Heart right ventricle (tissue), 16 donors: ENCODE measurements at regions not wholly inside any gene's neighbourhood (a gene's known extent, or its start where the extent isn't known, plus 50 kb on each side); places are given as distances from the start of the nearest gene placed in this dataset.

Experiments used
- ATAC-seq, 8 donors: fragments of 200-7000 bp; cut with Tn5 transposase; one replicate each; pipeline ENCODE4 v1.9.1; 2020; ENCODE audit warnings: mild to moderate bottlenecking in 8 of 8, moderate library complexity in 8 of 8, moderate number of reproducible peaks in 1 of 8
- DNase-seq, 2 donors: peaks; one replicate each; pipeline ENCODE4 v3.0.0-alpha.2; 2020
- H3K27ac ChIP-seq, 10 donors: fragments of 200-600 bp; sonication (generic) in 2 of 10; one replicate each; pipeline versions ENCODE4 v1.5.0 to v1.8.0; 2020 to 2022; ENCODE audit warnings: mild to moderate bottlenecking in 3 of 10
- H3K27me3 ChIP-seq, 7 donors: fragments of 200-600 bp; one replicate each; pipeline ENCODE4 v1.8.0; 2021 to 2022; ENCODE audit warnings: mild to moderate bottlenecking in 2 of 7
- H3K36me3 ChIP-seq, 9 donors: fragments of 200-600 bp; sonication (generic) in 1 of 9; one replicate each; pipeline versions ENCODE4 v1.5.0 to v1.8.0; 2020 to 2022; ENCODE audit warnings: mild to moderate bottlenecking in 2 of 9
- H3K4me1 ChIP-seq, 9 donors: fragments of 200-600 bp; sonication (generic) in 1 of 9; one replicate each; pipeline versions ENCODE4 v1.5.0 to v1.8.0; 2020 to 2022; ENCODE audit warnings: mild to moderate bottlenecking in 4 of 9
- H3K4me3 ChIP-seq, 10 donors: fragments of 200-600 bp; sonication (generic) in 2 of 10; one replicate each; pipeline versions ENCODE4 v1.5.0 to v1.8.0; 2020 to 2022; ENCODE audit warnings: mild to moderate bottlenecking in 7 of 10, moderate library complexity in 2 of 10
- H3K9me3 ChIP-seq, 11 donors: fragments of 200-600 bp in 10 of 11; sonication (generic) in 2 of 11; one replicate each; pipeline versions ENCODE4 v1.5.0 to v1.8.0; 2013 to 2022; ENCODE audit warnings: mild to moderate bottlenecking in 2 of 11, control low read depth in 1 of 11, moderate library complexity in 1 of 11
- WGBS, 2 donors: extraction: QIAGEN DNeasy Blood & Tissue Kit; methylation state at CpG; one replicate each; pipeline ENCODE4 v1.1.7; 2013; ENCODE audit warnings: inconsistent platforms in 1 of 2; 5-methylcytosine and 5-hydroxymethylcytosine counted together
- intact Hi-C, 10 donors: fragments of 100-400 bp; cut with DNase I; formaldehyde crosslinking; loops; one replicate each; pipeline versions ENCODE4 v1.11.1 to v1.14.2; 2022
- TF ChIP-seq, protein P1 (sequence below), 9 donors: fragments of 200-600 bp; sonication (generic) in 2 of 9; IDR thresholded peaks; one replicate each; pipeline versions ENCODE4 v1.5.0 to v1.8.0; 2021 to 2022; ENCODE audit warnings: antibody characterized with exemption in 9 of 9, mild to moderate bottlenecking in 5 of 9, moderate library complexity in 1 of 9
- donor health status: Arrhythmogenic right ventricular cardiomyopathy.
- donor health status: ischemic (EF 13 %, LVEDD 7.1; RV severe dilation, severe dysfunction).
- donor health status: healthy with polysubstance abuse.
- donor health status: DM: no; HTN: yes; CAD: no.
- donor health status: DM: no; HTN: no; CAD: no.
- donor health status: ischemic (EF 25% LVEDD 6.9; RV normal size, moderate dysfunction).
- donor health status: ischemic (EF 25% LVEDD 5.7; RV mildly dilated, moderate dysfunction).
- donor health status: healthy.
- donor health status: DM: yes; HTN: yes; CAD: no.
- donor health status: Ischemic cardiomyopathy.
- donor health status: ischemic (EF 35%, LVEDD 5.7; RV mildly dilated, moderate dysfunction).
- donor health status: nonischemic (EF 11% LVEDD 7.7; RV severe dilation, severe dysfunction).
- donor health status: DM: yes; HTN: yes; CAD: no.
- donor health status: PGD.
- donor health status: ischemic (EF 29% LVEDD 5.4; RV normal size, mild dysfunction).
- donor health status: nonischemic (EF 23%, LVEDD 6.1; RV moderate dilation, normal function).

- peaks cover 0 to 15% (median 0%) of the 10 kb centered on the region in 11 donors for H3K9me3 ChIP-seq
- H3K27ac ChIP-seq = peak overlapping the region in 1 of 10 donors; percentile 13
- ATAC-seq = peak in 4 of 8 donors; percentile 52 to 70 (median 58)
- H3K4me1 ChIP-seq = peaks cover 0 to 6% (median 0%) of the 10 kb centered on the region in 9 donors
- DNase-seq = no peak
- TF ChIP-seq, protein P1, sequence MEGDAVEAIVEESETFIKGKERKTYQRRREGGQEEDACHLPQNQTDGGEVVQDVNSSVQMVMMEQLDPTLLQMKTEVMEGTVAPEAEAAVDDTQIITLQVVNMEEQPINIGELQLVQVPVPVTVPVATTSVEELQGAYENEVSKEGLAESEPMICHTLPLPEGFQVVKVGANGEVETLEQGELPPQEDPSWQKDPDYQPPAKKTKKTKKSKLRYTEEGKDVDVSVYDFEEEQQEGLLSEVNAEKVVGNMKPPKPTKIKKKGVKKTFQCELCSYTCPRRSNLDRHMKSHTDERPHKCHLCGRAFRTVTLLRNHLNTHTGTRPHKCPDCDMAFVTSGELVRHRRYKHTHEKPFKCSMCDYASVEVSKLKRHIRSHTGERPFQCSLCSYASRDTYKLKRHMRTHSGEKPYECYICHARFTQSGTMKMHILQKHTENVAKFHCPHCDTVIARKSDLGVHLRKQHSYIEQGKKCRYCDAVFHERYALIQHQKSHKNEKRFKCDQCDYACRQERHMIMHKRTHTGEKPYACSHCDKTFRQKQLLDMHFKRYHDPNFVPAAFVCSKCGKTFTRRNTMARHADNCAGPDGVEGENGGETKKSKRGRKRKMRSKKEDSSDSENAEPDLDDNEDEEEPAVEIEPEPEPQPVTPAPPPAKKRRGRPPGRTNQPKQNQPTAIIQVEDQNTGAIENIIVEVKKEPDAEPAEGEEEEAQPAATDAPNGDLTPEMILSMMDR (IDR thresholded peaks at IDR 0.05) = no peak
- intact Hi-C loops = no loop called here
- H3K27me3 ChIP-seq = no peaks in the 10 kb centered on the region
- 64 to 73% methylated on average over 1 of the region's 1 CpG for WGBS, 2 donors
- H3K4me3 ChIP-seq = no peak overlapping the region
- no peaks in the 10 kb centered on the region for H3K36me3 ChIP-seq
Measured at GRCh38 chr5:63572740-63573139, 389.5 kb downstream of the HTR1A start.

- DNase-seq = no peak
- no peak overlapping the region for H3K27ac ChIP-seq
- no peaks in the 10 kb centered on the region for H3K27me3 ChIP-seq
- H3K4me3 ChIP-seq = no peak overlapping the region
- ATAC-seq = no peak
- WGBS, 2 donors = 86 to 93% methylated on average over 12 of the region's 12 CpGs
- H3K4me1 ChIP-seq = peaks cover 0 to 6% (median 0%) of the 10 kb centered on the region in 9 donors
- H3K36me3 ChIP-seq = no peaks in the 10 kb centered on the region
- peaks cover 0 to 18% (median 0%) of the 10 kb centered on the region in 11 donors for H3K9me3 ChIP-seq
- TF ChIP-seq, protein P1 (IDR thresholded peaks at IDR 0.05) = no peak
- intact Hi-C loops = no loop called here
Measured at GRCh38 chr5:63570752-63571151, 391.5 kb downstream of the HTR1A start.

GRCh38 chr5:63564789-63565188 lies 397.5 kb downstream of the HTR1A start:
- TF ChIP-seq, protein P1 (IDR thresholded peaks at IDR 0.05) = peak in 2 of 9 donors; percentile 7 to 22
- no peak overlapping the region for H3K4me3 ChIP-seq
- H3K36me3 ChIP-seq = no peaks in the 10 kb centered on the region
- WGBS, 2 donors = 62 to 68% methylated on average over 3 of the region's 3 CpGs
- intact Hi-C loops = no loop called here
- H3K27me3 ChIP-seq = no peaks in the 10 kb centered on the region
- ATAC-seq = peak in 3 of 8 donors; percentile 28 to 45 (median 28)
- H3K4me1 ChIP-seq = peaks cover 0 to 5% (median 0%) of the 10 kb centered on the region in 9 donors
- no peak for DNase-seq
- H3K27ac ChIP-seq = no peak overlapping the region
- peaks cover 0 to 51% (median 12%) of the 10 kb centered on the region in 11 donors for H3K9me3 ChIP-seq

DNA sequence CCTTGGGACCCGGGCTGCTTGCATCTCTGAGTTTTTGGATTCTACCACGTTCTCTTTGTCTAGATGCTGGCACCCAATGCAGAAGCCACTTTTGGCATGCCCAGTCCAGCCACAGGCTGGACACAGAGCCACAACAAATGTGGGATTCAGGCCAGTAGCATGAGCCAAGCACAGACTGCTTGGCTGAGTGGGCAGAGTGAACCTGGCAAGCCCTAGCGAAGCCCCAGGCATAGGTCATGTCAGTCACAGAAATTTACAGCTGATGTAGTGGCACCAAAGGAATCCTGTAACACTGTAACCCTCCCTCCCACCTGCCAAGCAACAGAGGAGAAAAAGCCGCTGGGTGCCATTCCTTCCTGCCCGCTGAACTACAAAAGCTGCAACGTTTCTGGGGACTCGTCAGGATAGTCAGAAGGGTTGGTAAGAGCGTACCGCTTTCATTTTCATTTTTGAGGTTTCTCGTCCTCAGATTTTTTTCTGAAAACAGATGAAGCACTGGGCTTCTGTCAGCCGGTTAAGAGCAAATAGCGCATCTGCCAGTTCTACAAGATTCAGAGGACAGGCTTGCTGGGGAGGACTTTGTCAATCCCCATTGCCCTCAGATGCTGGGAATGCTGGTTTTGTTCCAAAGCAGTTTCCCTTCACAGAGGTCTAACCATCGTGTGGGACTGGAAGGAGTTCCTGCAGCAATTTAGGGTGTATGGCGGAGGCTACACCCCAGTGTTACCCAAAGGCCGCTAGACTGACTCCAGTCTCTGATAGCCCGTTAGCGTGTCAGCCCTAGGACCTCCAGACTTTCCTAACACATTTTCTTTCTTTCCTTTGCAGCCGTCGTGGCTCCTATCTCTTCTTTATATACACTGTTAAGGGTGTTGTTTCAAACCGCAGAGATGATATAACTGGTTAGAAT lies 399.0 kb downstream of the HTR1A start:
- TF ChIP-seq, protein P1 (IDR thresholded peaks at IDR 0.05) = no peak
- no peak for DNase-seq
- Histone ChIP-seq H3K4me1 (peaks cover 0 to 5% (median 0%) of the 10 kb centered on the region in 9 donors), H3K9me3 (peaks cover 0 to 50% (median 12%) of the 10 kb centered on the region in 11 donors), H3K36me3 (no peaks in the 10 kb centered on the region), H3K27me3 (no peaks in the 10 kb centered on the region), H3K27ac (no peak overlapping the region), H3K4me3 (no peak overlapping the region)
- ATAC-seq = no peak
- intact Hi-C loops = no loop called here
- 84 to 89% methylated on average over 20 of the region's 20 CpGs for WGBS, 2 donors
